NT2/D1 (cell line): ENCODE measurements at regions not wholly inside any gene's neighbourhood (a gene's known extent, or its start where the extent isn't known, plus 50 kb on each side); places are given as distances from the start of the nearest gene placed in this dataset.

Experiments used
- SUZ12 ChIP-seq: IDR thresholded peaks from 2 replicates; pipeline ENCODE4 v1.6.1; 2011; ENCODE audit not compliant: insufficient read length, insufficient read depth; ENCODE audit errors: extremely low read depth
- YY1 ChIP-seq: IDR thresholded peaks from 2 replicates; pipeline ENCODE4 v1.6.1; 2011; ENCODE audit not compliant: insufficient read length, insufficient read depth
- ZNF274 ChIP-seq: IDR thresholded peaks from 2 replicates; pipeline ENCODE4 v1.6.1; 2011; ENCODE audit warnings: mild to moderate bottlenecking, low read depth, low read length

- TF ChIP-seq YY1, result no peak
- no peak for TF ChIP-seq ZNF274
- TF ChIP-seq SUZ12, result no peak
Measured at GRCh38 chr15:91429973-91430372, 329.9 kb downstream of the SV2B start.
